ENCODE measurements at regions not wholly inside any gene's neighbourhood (a gene's known extent, or its start where the extent isn't known, plus 50 kb on each side); places are given as distances from the start of the nearest gene placed in this dataset.

DNA sequence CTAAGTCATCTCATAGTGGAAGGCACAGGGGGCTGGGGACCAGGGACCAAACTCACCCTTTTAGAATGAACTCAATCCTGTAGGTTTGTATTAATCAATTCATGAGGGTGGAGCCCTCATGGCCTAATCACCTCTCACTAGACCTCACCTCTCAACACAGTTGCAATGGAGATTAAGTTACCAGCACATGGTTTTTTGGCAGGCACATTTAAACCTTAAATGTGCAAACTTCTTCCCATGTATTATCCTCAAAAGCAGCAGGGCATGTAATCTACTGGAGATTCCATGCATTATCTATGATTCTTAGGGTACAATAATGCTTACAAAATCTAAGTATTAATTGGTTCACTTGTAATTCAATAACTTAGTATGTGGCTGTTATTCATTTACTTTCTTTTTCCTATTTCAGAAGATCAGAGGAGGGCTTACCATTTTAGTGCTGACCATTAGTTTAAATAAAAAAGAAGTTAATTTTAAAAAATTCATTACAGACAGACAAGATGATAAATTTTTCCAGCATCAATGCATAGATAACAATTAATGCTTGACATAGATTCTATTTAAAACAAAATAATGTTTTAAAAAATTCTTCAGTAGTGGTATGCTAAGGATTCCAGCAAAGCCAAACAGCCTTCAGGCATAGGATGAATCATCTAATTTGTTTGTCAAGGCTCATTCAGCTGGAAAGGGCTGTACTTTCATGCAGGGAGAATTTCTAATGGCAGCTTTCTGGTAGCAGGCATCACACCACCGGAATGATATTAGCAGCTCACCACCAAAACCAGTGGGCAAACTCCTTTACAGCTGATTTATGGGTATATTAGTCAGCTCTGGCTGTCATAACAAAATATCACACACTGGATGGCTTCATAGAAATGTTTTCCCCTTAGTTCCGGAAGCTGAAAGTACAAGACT is 124.6 kb upstream of the ZNF648 start:
- DNase-seq (ENCODE audit: low read depth): peak; percentile 92
- no peak overlapping the region for H3K4me3 ChIP-seq (ENCODE audit: low read length)
- TF ChIP-seq, protein P1, sequence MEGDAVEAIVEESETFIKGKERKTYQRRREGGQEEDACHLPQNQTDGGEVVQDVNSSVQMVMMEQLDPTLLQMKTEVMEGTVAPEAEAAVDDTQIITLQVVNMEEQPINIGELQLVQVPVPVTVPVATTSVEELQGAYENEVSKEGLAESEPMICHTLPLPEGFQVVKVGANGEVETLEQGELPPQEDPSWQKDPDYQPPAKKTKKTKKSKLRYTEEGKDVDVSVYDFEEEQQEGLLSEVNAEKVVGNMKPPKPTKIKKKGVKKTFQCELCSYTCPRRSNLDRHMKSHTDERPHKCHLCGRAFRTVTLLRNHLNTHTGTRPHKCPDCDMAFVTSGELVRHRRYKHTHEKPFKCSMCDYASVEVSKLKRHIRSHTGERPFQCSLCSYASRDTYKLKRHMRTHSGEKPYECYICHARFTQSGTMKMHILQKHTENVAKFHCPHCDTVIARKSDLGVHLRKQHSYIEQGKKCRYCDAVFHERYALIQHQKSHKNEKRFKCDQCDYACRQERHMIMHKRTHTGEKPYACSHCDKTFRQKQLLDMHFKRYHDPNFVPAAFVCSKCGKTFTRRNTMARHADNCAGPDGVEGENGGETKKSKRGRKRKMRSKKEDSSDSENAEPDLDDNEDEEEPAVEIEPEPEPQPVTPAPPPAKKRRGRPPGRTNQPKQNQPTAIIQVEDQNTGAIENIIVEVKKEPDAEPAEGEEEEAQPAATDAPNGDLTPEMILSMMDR (conservative IDR thresholded peaks at IDR 0.05; ENCODE audit: low read length): no peak

DNA sequence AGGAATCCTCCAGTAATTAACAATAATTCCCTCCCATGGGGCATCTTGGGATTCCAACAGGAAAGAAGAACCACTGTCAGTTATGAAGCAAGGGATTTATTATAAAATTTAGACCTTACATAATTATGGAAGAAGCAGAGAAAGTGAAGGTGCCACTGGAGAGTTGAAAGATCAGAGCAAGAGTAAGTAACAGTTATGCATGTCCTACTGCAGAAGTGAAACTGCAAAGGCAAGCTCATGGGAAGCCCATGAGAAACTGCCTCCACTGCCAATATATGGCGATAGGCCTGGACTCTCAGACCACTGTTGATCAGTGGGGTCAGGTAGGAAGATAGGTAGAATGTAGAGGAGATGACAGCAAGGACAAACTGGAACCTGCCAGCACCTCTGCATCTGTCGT is 123.6 kb upstream of the ZNF648 start:
- no peak for DNase-seq (ENCODE audit: low read depth)
- TF ChIP-seq, protein P1 (conservative IDR thresholded peaks at IDR 0.05; ENCODE audit: low read length): no peak

DNA sequence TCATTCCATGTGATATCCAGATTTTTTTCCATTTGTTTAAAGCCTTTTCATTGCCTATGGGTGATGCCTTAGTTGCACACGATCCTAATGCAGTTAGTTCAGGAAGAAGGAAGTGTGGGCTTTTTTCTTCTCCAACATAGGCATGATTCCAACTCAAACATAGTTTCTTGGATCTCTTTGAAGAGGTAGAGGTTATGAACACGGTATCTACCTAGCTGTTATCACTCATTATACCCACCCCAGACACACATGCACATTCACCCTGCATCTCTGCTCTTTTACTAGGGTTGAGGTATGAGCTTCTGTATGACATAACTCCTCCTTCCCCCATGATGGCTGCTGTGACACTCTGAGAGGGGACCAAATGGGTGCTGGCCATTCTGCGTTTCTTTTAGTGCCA is 122.1 kb upstream of the ZNF648 start:
- TF ChIP-seq, protein P1 (conservative IDR thresholded peaks at IDR 0.05; ENCODE audit: low read length): no peak
- no peak for DNase-seq (ENCODE audit: low read depth)
- no peak overlapping the region for H3K4me3 ChIP-seq (ENCODE audit: low read length)

More for the DNA sequence above, 123.6 kb upstream of the ZNF648 start:
- no peak overlapping the region for H3K4me3 ChIP-seq (ENCODE audit: low read length)

DNA sequence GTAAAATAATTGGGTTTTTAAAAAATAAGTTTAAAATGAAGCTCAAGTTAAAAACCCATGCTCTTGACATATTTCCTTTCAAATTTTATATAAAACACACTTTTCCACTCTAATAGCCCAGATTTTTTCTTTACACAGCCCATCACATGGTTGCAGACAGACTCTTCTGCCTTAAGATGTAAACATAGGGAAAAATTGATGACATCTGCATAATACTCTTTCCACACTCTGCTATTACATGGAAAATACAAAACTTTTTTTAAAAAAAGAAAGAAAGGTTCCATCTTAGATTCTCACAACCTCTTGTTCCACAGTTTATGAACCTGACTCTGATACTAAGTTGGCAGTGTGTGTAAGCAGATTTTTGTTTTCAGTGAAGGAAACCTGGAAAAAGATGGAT is 120.8 kb upstream of the ZNF648 start:
- no peak for DNase-seq (ENCODE audit: low read depth)
- TF ChIP-seq, protein P1 (conservative IDR thresholded peaks at IDR 0.05; ENCODE audit: low read length): no peak
- H3K4me3 ChIP-seq (ENCODE audit: low read length): no peak overlapping the region

DNA sequence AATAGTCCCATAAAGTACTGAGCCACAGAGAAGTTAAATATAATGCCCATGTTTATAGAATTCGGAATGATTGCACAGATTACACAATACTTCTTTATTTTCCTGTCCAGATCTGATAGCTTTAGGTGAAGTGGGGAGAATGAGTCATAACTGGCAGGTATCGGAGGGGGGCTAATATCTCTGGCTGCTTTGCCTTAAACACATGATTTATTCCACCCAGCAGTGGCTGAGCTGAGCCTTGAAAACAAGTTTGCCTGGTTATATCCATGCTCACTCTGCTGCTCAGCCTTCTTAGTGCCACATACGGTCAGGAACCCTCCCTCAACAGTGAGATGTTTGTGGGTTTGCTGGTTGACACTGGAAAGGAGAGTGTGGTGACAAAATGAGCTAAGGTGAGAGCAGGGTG is 119.7 kb upstream of the ZNF648 start:
- TF ChIP-seq, protein P1 (conservative IDR thresholded peaks at IDR 0.05; ENCODE audit: low read length): no peak
- no peak for DNase-seq (ENCODE audit: low read depth)
- no peak overlapping the region for H3K4me3 ChIP-seq (ENCODE audit: low read length)

DNA sequence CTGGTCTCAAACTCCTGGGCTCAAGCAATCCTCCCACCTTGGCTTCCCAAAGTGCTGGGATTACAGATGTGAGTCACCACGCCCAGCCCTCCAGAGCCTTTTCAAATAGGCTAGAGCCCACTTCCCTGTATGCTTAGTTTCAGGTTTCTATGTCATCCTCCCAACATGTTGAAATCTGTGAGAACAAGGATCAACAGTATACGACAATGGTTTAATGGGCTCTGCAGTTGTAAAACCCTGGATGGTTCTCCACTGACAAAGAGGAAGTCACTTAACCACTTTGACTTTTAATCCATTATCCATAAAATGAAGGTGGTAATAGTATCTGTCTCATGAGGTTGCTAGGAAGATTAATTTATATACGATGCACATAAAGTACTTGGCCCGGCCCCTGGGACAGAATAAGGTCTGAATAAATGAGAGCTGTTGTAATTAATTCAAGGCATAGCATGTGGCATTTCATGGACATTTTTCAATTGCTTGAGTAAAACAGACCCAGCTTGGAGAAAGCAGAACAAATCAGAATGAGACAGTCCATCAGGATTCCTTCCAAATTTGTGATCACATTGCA is 113.9 kb upstream of the ZNF648 start:
- TF ChIP-seq, protein P1 (conservative IDR thresholded peaks at IDR 0.05; ENCODE audit: low read length): no peak
- no peak for DNase-seq (ENCODE audit: low read depth)
- no peak overlapping the region for H3K4me3 ChIP-seq (ENCODE audit: low read length)

DNA sequence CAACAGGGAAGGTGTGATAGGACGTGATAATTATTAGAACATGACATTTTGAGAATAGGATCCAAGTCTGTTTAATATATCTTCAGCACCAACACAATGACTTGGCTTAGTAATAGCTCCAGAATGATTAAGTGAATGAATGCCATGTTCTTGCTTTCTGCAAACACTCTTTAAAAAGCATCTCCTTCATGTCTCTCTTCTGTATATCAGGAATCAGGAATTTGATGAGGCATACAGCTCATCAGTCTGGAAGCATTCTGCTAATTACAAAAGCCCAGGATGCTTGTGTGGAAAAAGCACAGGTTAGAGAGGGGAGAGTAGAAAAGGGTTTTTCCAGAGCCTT is 113.0 kb upstream of the ZNF648 start:
- DNase-seq (ENCODE audit: low read depth): no peak
- TF ChIP-seq, protein P1 (conservative IDR thresholded peaks at IDR 0.05; ENCODE audit: low read length): no peak
- no peak overlapping the region for H3K4me3 ChIP-seq (ENCODE audit: low read length)

Data from AG10803 (cell line).